Uterus (tissue), 3 donors: ENCODE measurements at regions not wholly inside any gene's neighbourhood (a gene's known extent, or its start where the extent isn't known, plus 50 kb on each side); places are given as distances from the start of the nearest gene placed in this dataset.

ENCODE experiments used
- DNase-seq, 2 donors: peaks; one replicate each; pipeline ENCODE4 v3.0.0-alpha.2; 2019 to 2020
- H3K27ac ChIP-seq, 2 donors: fragments of 200-600 bp; sonication (generic); 1 replicate in 1 of 2; 2 replicates in 1 of 2; pipeline ENCODE4 v1.5.1; 2016 to 2018
- H3K27me3 ChIP-seq, 2 donors: fragments of 200-600 bp; sonication (generic); one replicate each; pipeline ENCODE4 v1.5.1; 2018 to 2019; ENCODE audit warnings: control low read depth in 1 of 2
- H3K36me3 ChIP-seq, 2 donors: fragments of 200-600 bp; sonication (generic); one replicate each; pipeline ENCODE4 v1.5.1; 2019; ENCODE audit warnings: control low read depth in 1 of 2
- H3K4me1 ChIP-seq, 2 donors: fragments of 200-600 bp; sonication (generic); one replicate each; pipeline ENCODE4 v1.5.1; 2018 to 2019; ENCODE audit warnings: control low read depth in 1 of 2
- H3K4me3 ChIP-seq, 2 donors: fragments of 200-600 bp; sonication (generic); 1 replicate in 1 of 2; 2 replicates in 1 of 2; pipeline ENCODE4 v1.5.1; 2018 to 2019; ENCODE audit warnings: mild to moderate bottlenecking in 1 of 2
- H3K9me3 ChIP-seq, 2 donors: fragments of 200-600 bp; sonication (generic); one replicate each; pipeline ENCODE4 v1.5.1; 2019; ENCODE audit warnings: control low read depth in 1 of 2
- POLR2A ChIP-seq, 2 donors: fragments of 450-650 bp; IDR thresholded peaks; one replicate each; pipeline ENCODE4 v1.6.1; 2016; ENCODE audit warnings: antibody characterized with exemption in 2 of 2, mild to moderate bottlenecking in 1 of 2, moderate library complexity in 1 of 2
- intact Hi-C: fragments of 100-400 bp; cut with DNase I; formaldehyde crosslinking; loops from one replicate; pipeline ENCODE4 v1.15.1; 2023; ENCODE audit warnings: low total_unique reads
- TF ChIP-seq, protein P1 (sequence below), 4 experiments: fragments of 200-600 bp in 2 of 4; fragments of 450-650 bp in 2 of 4; sonication (generic) in 2 of 4; IDR thresholded peaks; one replicate each; pipeline ENCODE4 v1.5.1; 2016 to 2019; ENCODE audit warnings: antibody characterized with exemption in 4 of 4, mild to moderate bottlenecking in 2 of 4, moderate library complexity in 1 of 4
- donor health status: DM: yes; HTN: yes; CAD: no.

GRCh38 chr5:136631186-136631585 is 265.8 kb upstream of the TRPC7 start:
- Histone ChIP-seq H3K4me3 (no peak overlapping the region), H3K9me3 (no peaks in the 10 kb centered on the region), H3K36me3 (no peaks in the 10 kb centered on the region), H3K4me1 (no peaks in the 10 kb centered on the region), H3K27ac (no peak overlapping the region), H3K27me3 (no peaks in the 10 kb centered on the region)
- TF ChIP-seq, protein P1, sequence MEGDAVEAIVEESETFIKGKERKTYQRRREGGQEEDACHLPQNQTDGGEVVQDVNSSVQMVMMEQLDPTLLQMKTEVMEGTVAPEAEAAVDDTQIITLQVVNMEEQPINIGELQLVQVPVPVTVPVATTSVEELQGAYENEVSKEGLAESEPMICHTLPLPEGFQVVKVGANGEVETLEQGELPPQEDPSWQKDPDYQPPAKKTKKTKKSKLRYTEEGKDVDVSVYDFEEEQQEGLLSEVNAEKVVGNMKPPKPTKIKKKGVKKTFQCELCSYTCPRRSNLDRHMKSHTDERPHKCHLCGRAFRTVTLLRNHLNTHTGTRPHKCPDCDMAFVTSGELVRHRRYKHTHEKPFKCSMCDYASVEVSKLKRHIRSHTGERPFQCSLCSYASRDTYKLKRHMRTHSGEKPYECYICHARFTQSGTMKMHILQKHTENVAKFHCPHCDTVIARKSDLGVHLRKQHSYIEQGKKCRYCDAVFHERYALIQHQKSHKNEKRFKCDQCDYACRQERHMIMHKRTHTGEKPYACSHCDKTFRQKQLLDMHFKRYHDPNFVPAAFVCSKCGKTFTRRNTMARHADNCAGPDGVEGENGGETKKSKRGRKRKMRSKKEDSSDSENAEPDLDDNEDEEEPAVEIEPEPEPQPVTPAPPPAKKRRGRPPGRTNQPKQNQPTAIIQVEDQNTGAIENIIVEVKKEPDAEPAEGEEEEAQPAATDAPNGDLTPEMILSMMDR (IDR thresholded peaks at IDR 0.05): no peak
- no peak for TF ChIP-seq POLR2A (IDR thresholded peaks at IDR 0.05)
- intact Hi-C loops: no loop called here
- no peak for DNase-seq

DNA sequence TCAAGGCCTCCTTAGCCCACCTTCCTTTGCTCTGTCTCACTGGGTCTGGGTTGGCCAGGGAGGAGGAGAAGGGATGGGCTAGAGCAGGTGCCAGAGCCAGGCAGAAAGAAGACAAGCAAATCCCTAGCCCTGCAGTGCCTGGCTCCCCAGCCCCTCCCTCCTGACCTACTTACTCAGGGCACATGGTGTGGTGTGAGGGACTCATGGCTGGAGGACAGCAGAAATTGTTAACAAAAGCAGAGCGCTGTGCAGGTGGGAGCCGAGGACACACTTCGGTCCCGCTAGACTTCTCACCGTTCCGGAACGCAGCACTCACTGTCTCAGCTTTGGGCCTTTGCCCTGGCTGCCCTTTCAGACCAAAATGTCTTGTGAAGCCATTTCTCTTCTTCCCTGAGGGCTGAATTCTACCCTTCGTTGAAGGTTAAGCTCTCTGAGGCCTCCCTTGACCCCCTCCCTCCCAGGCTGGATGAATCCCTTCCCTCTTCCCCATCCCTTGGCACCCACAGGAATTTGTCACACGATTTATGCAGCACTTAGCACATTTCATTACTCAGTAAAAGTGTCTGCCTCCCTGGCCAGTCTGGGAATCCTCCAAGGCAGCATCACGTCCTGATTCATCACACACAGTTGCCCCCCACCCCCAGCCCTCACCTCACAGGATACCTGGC is 263.9 kb upstream of the TRPC7 start:
- Histone ChIP-seq H3K4me1 (no peaks in the 10 kb centered on the region), H3K27ac (no peak overlapping the region), H3K9me3 (no peaks in the 10 kb centered on the region), H3K27me3 (no peaks in the 10 kb centered on the region), H3K4me3 (no peak overlapping the region), H3K36me3 (no peaks in the 10 kb centered on the region)
- intact Hi-C loops: no loop called here
- TF ChIP-seq, protein P1 (IDR thresholded peaks at IDR 0.05): no peak
- TF ChIP-seq POLR2A (IDR thresholded peaks at IDR 0.05): no peak
- no peak for DNase-seq

DNA sequence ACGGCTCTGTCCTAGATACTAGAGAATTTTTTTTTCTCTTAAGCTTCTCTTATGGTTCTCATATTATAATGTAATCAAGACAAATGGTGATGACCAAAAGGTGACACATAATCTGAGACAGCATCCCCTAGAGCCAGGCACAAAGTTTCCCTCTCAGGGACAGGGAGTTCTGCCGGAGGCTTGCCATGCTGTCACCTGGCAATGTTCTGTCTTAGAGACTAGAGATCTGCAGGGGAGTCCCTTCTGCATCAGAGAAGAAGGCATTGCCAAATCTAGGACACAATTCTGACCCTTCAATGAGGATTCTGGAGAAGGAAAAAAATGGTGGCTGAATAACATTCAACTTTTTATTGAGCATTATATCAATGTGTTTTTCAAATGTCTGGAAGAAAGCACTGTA is 261.2 kb upstream of the TRPC7 start:
- no peak for DNase-seq
- Histone ChIP-seq H3K36me3 (no peaks in the 10 kb centered on the region), H3K27ac (no peak overlapping the region), H3K4me3 (no peak overlapping the region), H3K27me3 (no peaks in the 10 kb centered on the region), H3K9me3 (no peaks in the 10 kb centered on the region), H3K4me1 (no peaks in the 10 kb centered on the region)
- no peak for TF ChIP-seq POLR2A (IDR thresholded peaks at IDR 0.05)
- TF ChIP-seq, protein P1 (IDR thresholded peaks at IDR 0.05): no peak
- intact Hi-C loops: no loop called here

- Histone ChIP-seq H3K9me3 (no peaks in the 10 kb centered on the region), H3K27ac (no peak overlapping the region), H3K4me3 (no peak overlapping the region), H3K27me3 (no peaks in the 10 kb centered on the region), H3K4me1 (no peaks in the 10 kb centered on the region), H3K36me3 (no peaks in the 10 kb centered on the region)
- no peak for TF ChIP-seq POLR2A (IDR thresholded peaks at IDR 0.05)
- TF ChIP-seq, protein P1 (IDR thresholded peaks at IDR 0.05): no peak
- no peak for DNase-seq
- intact Hi-C loops: no loop called here
These were observed 257.4 kb upstream of the TRPC7 start for GRCh38 chr5:136622747-136623146.

- H3K27ac ChIP-seq: no peak overlapping the region
- no peaks in the 10 kb centered on the region for H3K4me1 ChIP-seq
- no peak for TF ChIP-seq POLR2A (IDR thresholded peaks at IDR 0.05)
- TF ChIP-seq, protein P1 (IDR thresholded peaks at IDR 0.05): no peak
- H3K4me3 ChIP-seq: no peak overlapping the region
- H3K36me3 ChIP-seq: no peaks in the 10 kb centered on the region
- no peaks in the 10 kb centered on the region for H3K9me3 ChIP-seq
- no peak for DNase-seq
- H3K27me3 ChIP-seq: no peaks in the 10 kb centered on the region
- intact Hi-C loops: no loop called here
These were observed 256.4 kb upstream of the TRPC7 start for GRCh38 chr5:136621743-136622142.
